Ishikawa (cell line): ENCODE measurements at regions not wholly inside any gene's neighbourhood (a gene's known extent, or its start where the extent isn't known, plus 50 kb on each side); places are given as distances from the start of the nearest gene placed in this dataset.

Experiments used
- CEBPB ChIP-seq: IDR thresholded peaks from 2 replicates; pipeline ENCODE4 v1.6.1; 2012
- CREB1 ChIP-seq: IDR thresholded peaks from 2 replicates; pipeline ENCODE4 v1.6.1; 2012; ENCODE audit warnings: low read depth
- EGR1 ChIP-seq: IDR thresholded peaks from 2 replicates; pipeline ENCODE4 v1.6.1; 2012
- EP300 ChIP-seq: IDR thresholded peaks from 2 replicates; pipeline ENCODE4 v1.6.1; 2012; ENCODE audit warnings: borderline replicate concordance
- FOXM1 ChIP-seq: IDR thresholded peaks from 2 replicates; pipeline ENCODE4 v1.6.1; 2012; ENCODE audit warnings: low read depth, borderline replicate concordance
- MAX ChIP-seq: IDR thresholded peaks from 2 replicates; pipeline ENCODE4 v1.6.1; 2012
- NFIC ChIP-seq: IDR thresholded peaks from 2 replicates; pipeline ENCODE4 v1.6.1; 2012
- RAD21 ChIP-seq: IDR thresholded peaks from 2 replicates; pipeline ENCODE4 v1.6.1; 2012; ENCODE audit warnings: low read depth
- REST ChIP-seq: IDR thresholded peaks from 2 replicates; pipeline ENCODE4 v1.6.1; 2012; ENCODE audit warnings: low read depth, mild to moderate bottlenecking
- TAF1 ChIP-seq: IDR thresholded peaks from 2 replicates; pipeline ENCODE4 v1.6.1; 2012; ENCODE audit warnings: low read depth, mild to moderate bottlenecking
- TCF12 ChIP-seq: IDR thresholded peaks from 2 replicates; pipeline ENCODE4 v1.6.1; 2012; ENCODE audit warnings: low read depth
- TEAD4 ChIP-seq: IDR thresholded peaks from 2 replicates; pipeline ENCODE4 v1.6.1; 2012
- YY1 ChIP-seq: IDR thresholded peaks from 2 replicates; pipeline ENCODE4 v1.6.1; 2012; ENCODE audit warnings: low read depth
- ZBTB7A ChIP-seq: IDR thresholded peaks from 2 replicates; pipeline ENCODE4 v1.6.1; 2012; ENCODE audit warnings: low read depth

DNA sequence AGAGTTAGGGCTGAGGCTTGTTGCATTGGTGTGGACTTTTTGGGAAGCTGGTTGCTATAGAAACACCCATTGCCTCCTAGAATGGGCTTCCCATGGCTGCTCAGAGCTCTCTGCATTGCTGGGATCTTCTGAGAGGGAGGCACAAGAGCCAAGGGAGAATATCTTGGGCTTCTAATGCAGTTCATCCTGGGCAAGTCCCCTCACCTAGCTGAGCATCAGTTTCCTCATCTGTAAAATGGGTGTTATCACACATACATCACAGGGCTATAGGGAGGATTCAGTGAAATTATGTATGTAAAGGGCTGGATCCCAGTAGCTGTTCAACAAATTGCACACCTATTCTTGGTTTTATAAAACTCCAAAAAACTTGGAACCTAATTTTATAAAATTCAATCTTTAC lies 106.1 kb upstream of the ALDH1B1 start:
- TF ChIP-seq EGR1 (no peak), YY1 (no peak), ZBTB7A (no peak), REST (no peak), FOXM1 (no peak), TAF1 (no peak), TCF12 (no peak), TEAD4 (no peak), EP300 (no peak), RAD21 (no peak)

GRCh38 chr9:38285236-38285635 lies 107.3 kb upstream of the ALDH1B1 start:
- no peak for TF ChIP-seq MAX
- no peak for TF ChIP-seq EP300
- no peak for TF ChIP-seq YY1
- no peak for TF ChIP-seq ZBTB7A
- no peak for TF ChIP-seq NFIC
- no peak for TF ChIP-seq TAF1
- TF ChIP-seq RAD21 = no peak
- no peak for TF ChIP-seq EGR1

- no peak for TF ChIP-seq CEBPB
- TF ChIP-seq NFIC = no peak
- TF ChIP-seq REST = no peak
- TF ChIP-seq EGR1 = no peak
- no peak for TF ChIP-seq MAX
- TF ChIP-seq CREB1 = no peak
- TF ChIP-seq EP300 = no peak
- TF ChIP-seq TAF1 = no peak
- TF ChIP-seq RAD21 = no peak
- no peak for TF ChIP-seq TEAD4
Observed at GRCh38 chr9:38284588-38285051, 107.9 kb upstream of the ALDH1B1 start.

DNA sequence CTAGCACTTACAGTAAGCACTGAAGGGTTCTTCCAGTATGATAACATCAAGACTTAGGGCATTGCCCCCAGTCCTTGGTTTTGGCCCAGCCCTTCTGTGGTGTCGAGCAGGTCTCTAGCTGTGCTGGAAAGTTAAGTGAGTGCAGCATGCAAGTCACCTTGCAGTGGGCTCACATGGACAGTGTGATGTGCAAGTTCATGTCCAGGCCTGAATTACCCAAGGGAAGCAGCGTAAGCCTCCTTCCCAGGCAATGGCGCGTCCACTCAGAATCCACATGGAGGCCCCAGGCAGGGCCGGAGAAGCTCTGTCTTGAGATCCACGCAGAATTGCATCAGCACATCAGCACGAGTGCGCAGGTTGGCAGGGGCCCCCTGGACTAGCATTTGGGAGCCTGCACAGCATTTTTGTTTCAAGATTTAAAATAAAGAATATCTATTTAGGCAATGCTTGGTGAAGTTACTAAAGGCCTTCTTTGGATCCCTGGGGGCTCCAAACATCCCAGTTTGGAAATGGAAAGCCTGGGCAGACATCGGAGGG lies 108.4 kb upstream of the ALDH1B1 start:
- no peak for TF ChIP-seq FOXM1
- no peak for TF ChIP-seq EP300
- no peak for TF ChIP-seq YY1
- TF ChIP-seq MAX = no peak

DNA sequence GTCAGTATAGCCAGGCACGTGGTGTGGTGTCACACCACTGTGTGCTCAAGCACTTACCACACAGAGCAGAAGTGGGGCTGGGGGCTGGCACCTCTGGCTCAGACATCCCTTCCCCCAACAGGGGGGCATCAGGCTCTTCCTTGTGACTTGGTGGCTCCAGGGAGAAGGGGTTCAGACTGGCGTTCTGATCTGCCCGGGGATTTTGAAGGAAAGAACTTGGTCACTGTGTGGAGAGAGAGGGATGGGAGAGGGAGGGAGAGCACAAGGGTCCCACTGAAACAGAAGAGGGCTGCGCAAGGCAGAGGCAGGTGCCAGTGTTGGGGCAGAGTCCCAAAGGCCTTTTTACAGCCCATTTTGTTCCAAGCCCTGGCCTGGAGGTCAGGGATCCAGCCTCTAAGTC lies 109.7 kb upstream of the ALDH1B1 start:
- no peak for TF ChIP-seq ZBTB7A
- no peak for TF ChIP-seq EGR1
- no peak for TF ChIP-seq YY1

DNA sequence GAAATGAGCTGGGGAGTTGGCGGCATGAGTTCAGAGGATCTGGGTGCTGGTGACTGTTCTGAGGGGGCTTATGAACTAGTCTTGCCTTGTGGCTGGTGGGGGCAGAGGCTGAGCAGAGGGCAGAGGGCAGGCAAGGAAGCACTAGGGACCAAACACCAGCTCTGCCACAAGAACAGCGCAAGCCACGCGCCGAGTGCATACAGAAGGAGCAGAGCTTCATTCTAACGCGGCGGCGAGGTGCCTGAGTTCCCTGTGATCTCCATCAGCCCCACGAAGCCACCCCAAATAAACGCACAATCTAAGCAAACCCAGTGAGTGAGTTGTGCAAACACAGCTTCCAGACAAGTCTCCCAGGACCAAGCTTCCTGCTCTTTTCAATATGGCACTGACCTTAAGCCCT lies 110.6 kb upstream of the ALDH1B1 start:
- TF ChIP-seq REST (no peak), RAD21 (no peak), MAX (no peak), YY1 (no peak), FOXM1 (no peak), TCF12 (no peak), CEBPB (no peak)
